Testis (tissue), 2 donors: ENCODE measurements at regions not wholly inside any gene's neighbourhood (a gene's known extent, or its start where the extent isn't known, plus 50 kb on each side); places are given as distances from the start of the nearest gene placed in this dataset.

Experiments used
- DNase-seq: peaks from one replicate; pipeline ENCODE4 v3.0.0-alpha.2; 2019
- H3K27ac ChIP-seq, 2 donors: fragments of 200-600 bp; sonication (generic); one replicate each; pipeline ENCODE4 v1.5.1; 2019
- H3K27me3 ChIP-seq: fragments of 200-600 bp; sonication (generic); one replicate; pipeline ENCODE4 v1.5.1; 2019
- H3K36me3 ChIP-seq: fragments of 200-600 bp; sonication (generic); one replicate; pipeline ENCODE4 v1.5.1; 2017; ENCODE audit warnings: low read depth; ENCODE audit errors: missing control alignments
- H3K4me1 ChIP-seq: fragments of 200-600 bp; sonication (generic); one replicate; pipeline ENCODE4 v1.5.1; 2019
- H3K4me3 ChIP-seq, 2 donors: fragments of 200-600 bp; sonication (generic); one replicate each; pipeline ENCODE4 v1.5.1; 2017 to 2019
- H3K9me3 ChIP-seq: fragments of 200-600 bp; sonication (generic); one replicate; pipeline ENCODE4 v1.5.1; 2017
- CTCF ChIP-seq, 3 experiments: fragments of 450-650 bp in 2 of 3; fragments of 200-600 bp in 1 of 3; sonication (generic) in 1 of 3; IDR thresholded peaks; one replicate each; pipeline ENCODE4 v1.5.1; 2016 to 2019; ENCODE audit warnings: antibody characterized with exemption in 3 of 3, mild to moderate bottlenecking in 2 of 3, moderate library complexity in 1 of 3
- POLR2A ChIP-seq: fragments of 450-650 bp; IDR thresholded peaks from one replicate; pipeline ENCODE4 v1.6.1; 2017; ENCODE audit warnings: antibody characterized with exemption, mild to moderate bottlenecking, moderate library complexity
- WGBS, 2 donors: methylation state at CpG; one replicate each; pipeline ENCODE4 v1.1.5; 2018; 5-methylcytosine and 5-hydroxymethylcytosine counted together
- intact Hi-C: fragments of 100-400 bp; cut with DNase I; formaldehyde crosslinking; loops from one replicate; pipeline ENCODE4 v1.15.1; 2023; ENCODE audit warnings: low total_unique reads

DNA sequence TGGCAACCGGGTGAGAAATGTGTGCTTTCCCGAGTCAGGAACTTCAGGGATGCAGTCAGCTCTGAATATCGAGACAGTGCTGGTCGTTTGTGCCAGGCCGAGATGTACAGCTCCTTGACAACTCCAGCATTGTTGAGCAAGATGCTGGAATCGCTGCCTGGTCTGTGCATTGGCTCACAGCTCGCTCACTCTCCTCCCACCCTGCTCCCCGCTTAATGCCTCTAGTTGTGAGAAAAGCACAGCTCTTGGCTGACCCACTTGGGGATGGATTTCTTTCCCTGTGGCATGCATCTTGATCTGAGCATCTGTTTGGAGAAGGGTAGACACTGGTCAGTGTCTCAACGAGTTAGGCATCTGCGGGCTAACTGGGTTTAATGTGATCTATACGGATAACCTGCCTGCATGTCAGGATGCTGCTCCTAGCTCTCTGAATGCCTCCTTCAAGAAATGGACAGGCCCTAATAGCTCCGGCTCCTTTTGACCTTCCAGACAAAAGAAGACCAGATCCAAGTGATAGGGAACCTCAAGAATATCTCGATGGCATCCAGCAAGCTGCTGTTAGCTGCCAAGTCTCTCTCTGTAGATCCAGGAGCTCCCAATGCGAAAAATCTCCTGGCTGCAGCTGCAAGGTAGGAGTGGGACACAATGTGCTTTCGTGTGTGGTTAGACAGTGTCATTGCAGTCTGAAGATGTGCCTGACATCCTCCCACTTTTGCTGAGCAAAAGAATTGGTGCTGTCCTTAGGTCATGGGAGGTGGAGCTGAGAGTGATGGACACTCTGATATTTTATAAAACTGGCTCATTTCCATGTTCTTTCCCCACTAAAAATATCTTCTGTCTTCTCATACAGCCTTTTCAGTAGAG, 302.2 kb upstream of the TPM1 start:
- peak; percentile 47 for DNase-seq
- peak overlapping the region in 1 of 2 donors; percentile 48 for H3K27ac ChIP-seq
- no peaks in the 10 kb centered on the region for H3K36me3 ChIP-seq
- no peaks in the 10 kb centered on the region for H3K9me3 ChIP-seq
- no peak for TF ChIP-seq CTCF (IDR thresholded peaks at IDR 0.05)
- TF ChIP-seq POLR2A: no peak
- no peaks in the 10 kb centered on the region for H3K27me3 ChIP-seq
- H3K4me1 ChIP-seq: peaks cover 11% of the 10 kb centered on the region
- intact Hi-C loops: no loop called here
- 50 to 75% methylated on average over 15 of the region's 15 CpGs for WGBS, 2 donors
- no peak overlapping the region for H3K4me3 ChIP-seq

- Histone ChIP-seq H3K4me3 (no peak overlapping the region), H3K27ac (peak overlapping the region in 1 of 2 donors; percentile 48), H3K36me3 (no peaks in the 10 kb centered on the region), H3K4me1 (peaks cover 11% of the 10 kb centered on the region), H3K27me3 (no peaks in the 10 kb centered on the region), H3K9me3 (no peaks in the 10 kb centered on the region)
- TF ChIP-seq POLR2A (no peak), CTCF (IDR thresholded peaks at IDR 0.05) (no peak)
- intact Hi-C loops: no loop called here
- whole genome bisulfite sequencing, 2 donors: 84 to 90% methylated on average over 2 of the region's 2 CpGs
- DNase-seq: no peak
These were observed 301.4 kb upstream of the TPM1 start for GRCh38 chr15:62741106-62741505.

DNA sequence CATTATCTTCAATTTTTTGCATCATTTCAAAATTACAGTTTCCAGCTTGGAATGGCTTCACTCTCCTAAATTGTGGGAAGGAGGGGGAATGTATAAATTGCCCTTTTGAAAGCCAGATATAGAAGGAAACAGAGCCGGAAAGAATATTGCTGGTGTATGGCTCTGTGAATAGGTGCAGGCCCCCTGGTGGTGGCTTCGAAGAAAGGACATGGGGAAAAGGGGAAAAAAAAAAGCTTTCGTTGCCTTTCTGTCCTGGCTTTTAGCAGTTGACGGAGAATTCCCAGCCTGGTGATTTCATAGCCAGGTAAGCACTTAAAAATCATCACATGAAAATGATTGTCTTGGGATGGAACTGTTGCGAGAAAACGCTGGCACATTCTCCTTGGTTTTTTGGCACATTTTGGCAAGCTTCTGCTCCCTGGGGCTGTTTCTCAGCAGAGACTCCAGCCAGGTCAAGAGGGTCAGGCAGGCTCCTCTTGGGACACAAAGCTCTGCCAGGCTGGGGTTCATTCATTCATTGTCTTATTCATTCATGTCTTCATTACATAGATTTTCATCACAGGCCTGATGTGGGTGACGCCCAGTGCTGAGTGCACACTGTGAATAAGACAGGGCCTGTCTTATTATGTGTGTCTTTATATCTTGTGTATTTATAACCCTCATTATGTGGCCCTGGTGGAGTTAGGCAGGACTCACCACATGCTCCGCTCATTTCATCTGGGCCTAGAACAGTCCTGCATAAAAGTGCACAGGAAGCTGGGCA, 300.0 kb upstream of the TPM1 start:
- WGBS, 2 donors: 34 to 42% methylated on average over 8 of the region's 8 CpGs
- peaks cover 11% of the 10 kb centered on the region for H3K4me1 ChIP-seq
- TF ChIP-seq CTCF (IDR thresholded peaks at IDR 0.05) (peak; percentile 70 to 89 (median 85)), POLR2A (no peak)
- no peak overlapping the region for H3K4me3 ChIP-seq
- peak overlapping the region in 1 of 2 donors; percentile 43 for H3K27ac ChIP-seq
- peak; percentile 71 for DNase-seq
- no peaks in the 10 kb centered on the region for H3K27me3 ChIP-seq
- no peaks in the 10 kb centered on the region for H3K9me3 ChIP-seq
- H3K36me3 ChIP-seq: no peaks in the 10 kb centered on the region
- intact Hi-C loops: no loop called here

GRCh38 chr15:62745621-62746225, 296.8 kb upstream of the TPM1 start:
- Histone ChIP-seq H3K9me3 (no peaks in the 10 kb centered on the region), H3K4me1 (peaks cover 6% of the 10 kb centered on the region), H3K36me3 (no peaks in the 10 kb centered on the region), H3K27ac (no peak overlapping the region), H3K27me3 (no peaks in the 10 kb centered on the region), H3K4me3 (no peak overlapping the region)
- intact Hi-C loops: no loop called here
- 92% methylated on average over 8 of the region's 8 CpGs for WGBS, 2 donors
- TF ChIP-seq POLR2A (no peak), CTCF (IDR thresholded peaks at IDR 0.05) (no peak)
- DNase-seq: no peak
